GM23338 (cell line): ENCODE measurements at regions not wholly inside any gene's neighbourhood (a gene's known extent, or its start where the extent isn't known, plus 50 kb on each side); places are given as distances from the start of the nearest gene placed in this dataset.

ENCODE experiments used
- ATAC-seq: fragments of 200-7000 bp; cut with Tn5 transposase; 3 replicates; pipeline ENCODE4 v1.9.1; 2020
- DNase-seq: peaks from one replicate; pipeline ENCODE4 v3.0.0-alpha.2; 2015; ENCODE audit warnings: low spot score
- H2AFZ ChIP-seq: fragments of 200-600 bp; sonication (generic); 2 replicates; pipeline ENCODE4 v1.8.0; 2016; ENCODE audit warnings: antibody characterized with exemption, mild to moderate bottlenecking, moderate library complexity
- H3F3A ChIP-seq: fragments of 200-600 bp; sonication (generic); replicated peaks from 2 replicates; pipeline ENCODE4 v1.8.0; 2017; ENCODE audit warnings: antibody characterized with exemption, mixed run types, low read depth
- H3K27ac ChIP-seq: fragments of 200-600 bp; sonication (generic); 2 replicates; pipeline ENCODE4 v1.6.1; 2016; ENCODE audit warnings: low read depth
- H3K27me3 ChIP-seq: fragments of 200-600 bp; sonication (generic); 2 replicates; pipeline ENCODE4 v1.8.0; 2016; ENCODE audit warnings: mild to moderate bottlenecking, mixed run types, moderate library complexity; ENCODE audit not compliant: insufficient read depth
- H3K36me3 ChIP-seq: fragments of 200-600 bp; sonication (generic); 2 replicates; pipeline ENCODE4 v1.8.0; 2016; ENCODE audit warnings: mild to moderate bottlenecking; ENCODE audit not compliant: insufficient read depth
- H3K4me1 ChIP-seq: fragments of 200-600 bp; sonication (generic); 2 replicates; pipeline ENCODE4 v1.8.0; 2016; ENCODE audit warnings: mild to moderate bottlenecking, moderate library complexity; ENCODE audit not compliant: insufficient read depth
- H3K4me2 ChIP-seq: fragments of 200-600 bp; sonication (generic); 2 replicates; pipeline ENCODE4 v1.7.1; 2017; ENCODE audit warnings: mixed run types
- H3K4me3 ChIP-seq: fragments of 200-600 bp; sonication (generic); 2 replicates; pipeline ENCODE4 v1.6.1; 2016; ENCODE audit warnings: mixed run types
- H3K79me2 ChIP-seq: fragments of 200-600 bp; sonication (generic); replicated peaks from 2 replicates; pipeline ENCODE4 v1.8.0; 2017; ENCODE audit warnings: mild to moderate bottlenecking; ENCODE audit not compliant: insufficient read depth
- H3K9me2 ChIP-seq: fragments of 200-600 bp; sonication (generic); 2 replicates; pipeline ENCODE4 v1.8.0; 2017; ENCODE audit not compliant: insufficient read depth
- H4K20me1 ChIP-seq: fragments of 200-600 bp; sonication (generic); replicated peaks from 2 replicates; pipeline ENCODE4 v1.8.0; 2017; ENCODE audit warnings: mild to moderate bottlenecking; ENCODE audit not compliant: insufficient read depth
- H3K27ac Mint-ChIP-seq: 2 replicates; pipeline ENCODE4 v1.8.0; 2020; ENCODE audit warnings: inconsistent platforms, mild to moderate bottlenecking, moderate library complexity, mixed read lengths
- H3K27me3 Mint-ChIP-seq: 3 replicates; pipeline ENCODE4 v1.8.0; 2022; ENCODE audit warnings: low read depth, mild to moderate bottlenecking, moderate library complexity, mixed read lengths, inconsistent platforms; ENCODE audit not compliant: insufficient read depth, poor library complexity
- H3K36me3 Mint-ChIP-seq: 3 replicates; pipeline ENCODE4 v1.8.0; 2021; ENCODE audit warnings: low read depth, mild to moderate bottlenecking, inconsistent platforms, moderate library complexity, mixed read lengths
- H3K4me1 Mint-ChIP-seq: 3 replicates; pipeline ENCODE4 v1.8.0; 2020; ENCODE audit warnings: mild to moderate bottlenecking, inconsistent platforms, mixed read lengths
- H3K4me3 Mint-ChIP-seq: 3 replicates; pipeline ENCODE4 v1.8.0; 2021; ENCODE audit warnings: moderate library complexity, mild to moderate bottlenecking, inconsistent platforms, mixed read lengths
- H3K9me3 Mint-ChIP-seq: 3 replicates; pipeline ENCODE4 v1.8.0; 2020; ENCODE audit warnings: moderate library complexity, mild to moderate bottlenecking, inconsistent platforms, mixed read lengths
- CREB1 ChIP-seq: fragments of 250-450 bp; sonication (Bioruptor Pico); IDR thresholded peaks from 2 replicates; pipeline ENCODE4 v1.5.0; 2020; ENCODE audit warnings: low read depth, mild to moderate bottlenecking, moderate library complexity
- CTCF ChIP-seq, 2 experiments: fragments of 200-600 bp in 1 of 2; sonication (generic) in 1 of 2; conservative IDR thresholded peaks; 2 replicates each; pipeline versions ENCODE4 v1.5.1 to v1.6.1; 2016 to 2017; ENCODE audit warnings: antibody characterized with exemption in 2 of 2, low read depth in 2 of 2, mild to moderate bottlenecking in 2 of 2, moderate library complexity in 1 of 2
- ETS1 ChIP-seq: IDR thresholded peaks from 2 replicates; pipeline ENCODE4 v1.6.1; 2016; ENCODE audit warnings: antibody characterized with exemption
- EZH2 ChIP-seq: fragments of 200-600 bp; sonication (generic); IDR thresholded peaks from one replicate; pipeline ENCODE4 v1.8.0; 2017; ENCODE audit warnings: antibody characterized with exemption, mild to moderate bottlenecking, low read depth; ENCODE audit not compliant: unreplicated experiment
- EZH2phosphoT487 ChIP-seq: fragments of 200-600 bp; sonication (generic); IDR thresholded peaks from one replicate; pipeline ENCODE4 v1.8.1; 2018; ENCODE audit warnings: antibody characterized with exemption; ENCODE audit not compliant: unreplicated experiment
- JUNB ChIP-seq: IDR thresholded peaks from one replicate; pipeline ENCODE4 v1.6.1; 2016; ENCODE audit warnings: antibody characterized with exemption; ENCODE audit not compliant: unreplicated experiment
- NANOG ChIP-seq: IDR thresholded peaks from 2 replicates; pipeline ENCODE4 v1.6.1; 2016; ENCODE audit warnings: antibody characterized with exemption, borderline replicate concordance
- POLR2AphosphoS5 ChIP-seq: IDR thresholded peaks from 2 replicates; pipeline ENCODE4 v1.6.1; 2016; ENCODE audit warnings: antibody characterized with exemption, low read depth
- REST ChIP-seq: IDR thresholded peaks from one replicate; pipeline ENCODE4 v1.6.1; 2018; ENCODE audit warnings: antibody characterized with exemption; ENCODE audit not compliant: unreplicated experiment
- STAT1 ChIP-seq: IDR thresholded peaks from one replicate; pipeline ENCODE4 v1.6.1; 2016; ENCODE audit warnings: antibody characterized with exemption; ENCODE audit not compliant: unreplicated experiment
- ZNF114 ChIP-seq: fragments of 250-450 bp; sonication (Bioruptor Pico); IDR thresholded peaks from 2 replicates; pipeline ENCODE4 v1.5.0; 2020; ENCODE audit warnings: mild to moderate bottlenecking, moderate library complexity
- ZNF331 ChIP-seq: fragments of 250-450 bp; sonication (Bioruptor Pico); IDR thresholded peaks from 2 replicates; pipeline ENCODE4 v1.5.0; 2020; ENCODE audit warnings: low read depth, mild to moderate bottlenecking, moderate library complexity
- TF ChIP-seq, protein P1 (sequence below): fragments of 250-450 bp; sonication (Bioruptor Pico); IDR thresholded peaks from 2 replicates; pipeline ENCODE4 v1.5.0; 2020; ENCODE audit warnings: mild to moderate bottlenecking, moderate library complexity

GRCh38 chr2:139366681-139367080 is 586.5 kb upstream of the NXPH2 start:
- H3K4me2 ChIP-seq = no peak overlapping the region
- peaks cover 8% of the 10 kb centered on the region; the same call in 2 of the 3 replicates for H3K9me3 Mint-ChIP-seq
- no peaks in the 10 kb centered on the region for H3F3A ChIP-seq
- peaks cover 27% of the 10 kb centered on the region for H3K4me1 Mint-ChIP-seq
- TF ChIP-seq CREB1 (CRISPR knock-in tag) = no peak
- no peak for TF ChIP-seq JUNB
- TF ChIP-seq ETS1 = no peak
- TF ChIP-seq STAT1 = no peak
- TF ChIP-seq NANOG = no peak
- TF ChIP-seq, protein P1, sequence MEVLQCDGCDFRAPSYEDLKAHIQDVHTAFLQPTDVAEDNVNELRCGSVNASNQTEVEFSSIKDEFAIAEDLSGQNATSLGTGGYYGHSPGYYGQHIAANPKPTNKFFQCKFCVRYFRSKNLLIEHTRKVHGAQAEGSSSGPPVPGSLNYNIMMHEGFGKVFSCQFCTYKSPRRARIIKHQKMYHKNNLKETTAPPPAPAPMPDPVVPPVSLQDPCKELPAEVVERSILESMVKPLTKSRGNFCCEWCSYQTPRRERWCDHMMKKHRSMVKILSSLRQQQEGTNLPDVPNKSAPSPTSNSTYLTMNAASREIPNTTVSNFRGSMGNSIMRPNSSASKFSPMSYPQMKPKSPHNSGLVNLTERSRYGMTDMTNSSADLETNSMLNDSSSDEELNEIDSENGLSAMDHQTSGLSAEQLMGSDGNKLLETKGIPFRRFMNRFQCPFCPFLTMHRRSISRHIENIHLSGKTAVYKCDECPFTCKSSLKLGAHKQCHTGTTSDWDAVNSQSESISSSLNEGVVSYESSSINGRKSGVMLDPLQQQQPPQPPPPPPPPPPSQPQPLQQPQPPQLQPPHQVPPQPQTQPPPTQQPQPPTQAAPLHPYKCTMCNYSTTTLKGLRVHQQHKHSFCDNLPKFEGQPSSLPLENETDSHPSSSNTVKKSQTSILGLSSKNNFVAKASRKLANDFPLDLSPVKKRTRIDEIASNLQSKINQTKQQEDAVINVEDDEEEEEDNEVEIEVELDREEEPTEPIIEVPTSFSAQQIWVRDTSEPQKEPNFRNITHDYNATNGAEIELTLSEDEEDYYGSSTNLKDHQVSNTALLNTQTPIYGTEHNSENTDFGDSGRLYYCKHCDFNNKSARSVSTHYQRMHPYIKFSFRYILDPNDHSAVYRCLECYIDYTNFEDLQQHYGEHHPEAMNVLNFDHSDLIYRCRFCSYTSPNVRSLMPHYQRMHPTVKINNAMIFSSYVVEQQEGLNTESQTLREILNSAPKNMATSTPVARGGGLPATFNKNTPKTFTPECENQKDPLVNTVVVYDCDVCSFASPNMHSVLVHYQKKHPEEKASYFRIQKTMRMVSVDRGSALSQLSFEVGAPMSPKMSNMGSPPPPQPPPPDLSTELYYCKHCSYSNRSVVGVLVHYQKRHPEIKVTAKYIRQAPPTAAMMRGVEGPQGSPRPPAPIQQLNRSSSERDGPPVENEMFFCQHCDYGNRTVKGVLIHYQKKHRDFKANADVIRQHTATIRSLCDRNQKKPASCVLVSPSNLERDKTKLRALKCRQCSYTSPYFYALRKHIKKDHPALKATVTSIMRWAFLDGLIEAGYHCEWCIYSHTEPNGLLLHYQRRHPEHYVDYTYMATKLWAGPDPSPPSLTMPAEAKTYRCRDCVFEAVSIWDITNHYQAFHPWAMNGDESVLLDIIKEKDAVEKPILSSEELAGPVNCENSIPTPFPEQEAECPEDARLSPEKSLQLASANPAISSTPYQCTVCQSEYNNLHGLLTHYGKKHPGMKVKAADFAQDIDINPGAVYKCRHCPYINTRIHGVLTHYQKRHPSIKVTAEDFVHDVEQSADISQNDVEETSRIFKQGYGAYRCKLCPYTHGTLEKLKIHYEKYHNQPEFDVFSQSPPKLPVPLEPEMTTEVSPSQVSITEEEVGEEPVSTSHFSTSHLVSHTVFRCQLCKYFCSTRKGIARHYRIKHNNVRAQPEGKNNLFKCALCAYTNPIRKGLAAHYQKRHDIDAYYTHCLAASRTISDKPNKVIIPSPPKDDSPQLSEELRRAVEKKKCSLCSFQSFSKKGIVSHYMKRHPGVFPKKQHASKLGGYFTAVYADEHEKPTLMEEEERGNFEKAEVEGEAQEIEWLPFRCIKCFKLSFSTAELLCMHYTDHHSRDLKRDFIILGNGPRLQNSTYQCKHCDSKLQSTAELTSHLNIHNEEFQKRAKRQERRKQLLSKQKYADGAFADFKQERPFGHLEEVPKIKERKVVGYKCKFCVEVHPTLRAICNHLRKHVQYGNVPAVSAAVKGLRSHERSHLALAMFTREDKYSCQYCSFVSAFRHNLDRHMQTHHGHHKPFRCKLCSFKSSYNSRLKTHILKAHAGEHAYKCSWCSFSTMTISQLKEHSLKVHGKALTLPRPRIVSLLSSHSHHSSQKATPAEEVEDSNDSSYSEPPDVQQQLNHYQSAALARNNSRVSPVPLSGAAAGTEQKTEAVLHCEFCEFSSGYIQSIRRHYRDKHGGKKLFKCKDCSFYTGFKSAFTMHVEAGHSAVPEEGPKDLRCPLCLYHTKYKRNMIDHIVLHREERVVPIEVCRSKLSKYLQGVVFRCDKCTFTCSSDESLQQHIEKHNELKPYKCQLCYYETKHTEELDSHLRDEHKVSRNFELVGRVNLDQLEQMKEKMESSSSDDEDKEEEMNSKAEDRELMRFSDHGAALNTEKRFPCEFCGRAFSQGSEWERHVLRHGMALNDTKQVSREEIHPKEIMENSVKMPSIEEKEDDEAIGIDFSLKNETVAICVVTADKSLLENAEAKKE (CRISPR knock-in tag) = no peak
- TF ChIP-seq ZNF331 (CRISPR knock-in tag) = no peak
- no peak for TF ChIP-seq POLR2AphosphoS5
- TF ChIP-seq EZH2 = no peak
- TF ChIP-seq EZH2phosphoT487 = no peak
- TF ChIP-seq ZNF114 (CRISPR knock-in tag) = no peak
- TF ChIP-seq REST = no peak
- no peak for TF ChIP-seq CTCF (conservative IDR thresholded peaks at IDR 0.05; ENCODE audit: low read depth in 2 of 2)
- no peak overlapping the region for H3K27ac ChIP-seq
- ATAC-seq (no peak), DNase-seq (no peak)
- H3K4me1 ChIP-seq = peaks cover 17% of the 10 kb centered on the region; the same call in 1 of the 2 replicates
- H3K36me3 ChIP-seq = no peaks in the 10 kb centered on the region
- no peak overlapping the region for H2AFZ ChIP-seq
- H4K20me1 ChIP-seq = no peaks in the 10 kb centered on the region
- H3K36me3 Mint-ChIP-seq = peaks cover 6% of the 10 kb centered on the region; the same call in 2 of the 3 replicates
- H3K27ac Mint-ChIP-seq = no peak overlapping the region
- H3K27me3 Mint-ChIP-seq = peaks cover 19% of the 10 kb centered on the region
- H3K4me3 Mint-ChIP-seq = no peak overlapping the region
- no peaks in the 10 kb centered on the region for H3K79me2 ChIP-seq
- 0 out of 2 replicates have a peak, but pooled peaks cover 2% of the 10 kb centered on the region for H3K9me2 ChIP-seq
- peaks cover 34% of the 10 kb centered on the region for H3K27me3 ChIP-seq
- H3K4me3 ChIP-seq = no peak overlapping the region
